GM21576 (cell line): ENCODE measurements at regions not wholly inside any gene's neighbourhood (a gene's known extent, or its start where the extent isn't known, plus 50 kb on each side); places are given as distances from the start of the nearest gene placed in this dataset.
"Not testable (repeated sequence)": the region's sequence is repeated elsewhere in the genome, so short reads cannot be mapped to it uniquely, and the experiment has no call there.

ENCODE experiments used
- ATAC-seq: cut with Tn5 transposase; IDR thresholded peaks from one replicate; pipeline ENCODE4 v1.9.1; 2021; ENCODE audit warnings: mild to moderate bottlenecking, moderate library complexity; ENCODE audit not compliant: unreplicated experiment

GRCh38 chr9:67423049-67423728 is 430.8 kb upstream of the SPATA31A3 start:
- not testable (repeated sequence) for ATAC-seq

DNA sequence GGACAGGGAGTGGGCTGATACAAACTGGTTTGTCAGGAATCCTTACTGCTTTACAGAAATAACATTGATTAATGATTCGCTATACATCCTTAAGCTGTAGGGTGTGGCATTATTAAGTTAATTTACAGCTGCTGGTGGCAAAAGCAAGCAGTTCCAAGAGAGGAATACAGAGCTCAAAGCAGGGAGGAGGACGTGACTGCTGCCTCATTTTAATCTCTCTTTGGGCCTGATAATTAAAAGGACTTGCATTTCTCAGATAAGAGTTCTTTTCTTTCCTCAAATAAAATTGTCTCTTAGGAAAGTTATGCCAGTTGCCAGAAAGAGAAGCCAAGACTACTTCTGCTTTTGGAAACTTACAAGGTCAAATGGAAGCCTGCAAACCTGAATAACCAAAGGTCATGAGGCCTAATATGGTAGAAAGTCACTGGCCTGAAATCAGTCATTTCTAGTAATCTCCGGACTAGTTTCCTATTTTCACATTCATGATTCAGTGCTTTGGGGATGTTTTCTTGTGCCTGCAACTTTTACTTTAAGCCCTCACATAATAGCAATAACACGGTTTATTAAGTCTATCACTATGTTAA is 426.2 kb upstream of the SPATA31A3 start:
- ATAC-seq: not testable (repeated sequence)

DNA sequence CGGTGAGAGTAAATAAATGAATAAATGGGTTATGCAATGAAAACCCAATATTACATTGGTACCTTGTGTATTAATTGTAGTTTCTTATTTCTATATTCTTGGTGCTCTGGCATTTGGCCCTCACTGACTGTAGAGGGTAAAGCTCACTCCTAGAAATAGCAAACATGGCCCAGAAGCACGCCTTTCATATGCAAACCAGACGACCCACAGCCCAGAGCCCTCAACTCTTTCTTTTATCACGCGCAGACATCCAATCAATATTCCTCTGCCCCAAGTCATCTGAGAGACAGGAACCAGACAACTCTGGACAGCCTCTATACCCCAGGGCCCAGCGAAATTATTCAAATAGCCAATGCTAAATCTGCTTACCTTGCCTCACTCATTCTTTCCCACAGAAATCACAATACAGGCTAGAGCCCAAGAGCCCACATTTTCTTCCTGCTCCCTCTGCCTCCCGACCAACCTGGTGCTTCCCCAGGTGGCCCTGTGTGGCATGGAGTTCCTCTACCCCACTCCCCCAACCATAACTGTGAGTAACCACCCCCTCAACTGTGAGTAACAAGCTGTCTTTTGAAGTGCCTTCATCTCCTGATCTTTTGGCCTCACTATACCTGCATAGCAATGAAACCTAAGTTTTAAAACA is 425.1 kb upstream of the SPATA31A3 start:
- not testable (repeated sequence) for ATAC-seq

DNA sequence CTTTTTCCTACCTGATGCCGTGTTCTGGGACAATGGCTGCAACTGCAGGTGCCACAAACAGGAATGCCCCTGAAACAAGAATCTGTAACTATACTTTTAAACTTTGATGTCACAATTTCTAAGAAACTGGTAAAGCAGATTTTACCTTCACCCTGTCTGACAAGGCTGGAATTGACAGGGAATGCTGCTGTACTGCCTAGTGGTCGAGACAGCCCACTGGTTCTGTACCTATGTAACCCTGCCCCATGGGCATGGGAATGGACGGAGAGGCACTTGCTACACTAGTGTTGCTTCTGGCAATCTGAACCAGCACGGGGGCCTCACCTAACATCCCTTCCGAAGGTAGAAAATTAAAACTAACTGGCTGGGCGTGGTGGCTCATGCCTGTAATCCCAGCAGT is 424.3 kb upstream of the SPATA31A3 start:
- ATAC-seq: not testable (repeated sequence)

DNA sequence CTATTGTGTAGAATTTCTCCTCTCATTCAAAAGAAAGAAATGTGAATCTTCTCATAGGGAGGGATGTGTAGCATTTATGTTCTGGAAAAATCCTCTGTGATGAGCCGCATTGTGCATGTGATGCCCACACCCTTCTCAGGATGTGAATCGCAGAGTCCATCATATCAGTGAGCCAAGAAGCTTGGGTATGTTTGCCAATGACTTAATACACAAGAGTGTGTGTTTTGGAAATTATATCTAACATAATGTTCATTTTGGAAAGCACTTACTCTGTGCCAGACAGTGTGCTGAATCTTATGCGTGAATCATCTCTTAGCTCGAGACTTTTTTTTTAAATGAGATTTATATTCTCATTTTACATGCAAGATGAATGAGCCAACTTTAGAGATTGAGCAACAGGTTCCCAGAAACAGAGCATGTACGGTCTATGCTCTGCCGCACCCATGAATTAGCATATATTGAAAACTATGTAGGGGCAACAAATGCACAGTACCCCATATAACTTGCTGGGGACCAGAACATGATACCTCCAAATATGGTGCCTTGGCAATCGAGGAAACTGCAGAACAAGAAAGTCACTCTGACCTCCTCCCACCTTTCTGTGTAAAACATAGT is 418.4 kb upstream of the SPATA31A3 start:
- not testable (repeated sequence) for ATAC-seq

DNA sequence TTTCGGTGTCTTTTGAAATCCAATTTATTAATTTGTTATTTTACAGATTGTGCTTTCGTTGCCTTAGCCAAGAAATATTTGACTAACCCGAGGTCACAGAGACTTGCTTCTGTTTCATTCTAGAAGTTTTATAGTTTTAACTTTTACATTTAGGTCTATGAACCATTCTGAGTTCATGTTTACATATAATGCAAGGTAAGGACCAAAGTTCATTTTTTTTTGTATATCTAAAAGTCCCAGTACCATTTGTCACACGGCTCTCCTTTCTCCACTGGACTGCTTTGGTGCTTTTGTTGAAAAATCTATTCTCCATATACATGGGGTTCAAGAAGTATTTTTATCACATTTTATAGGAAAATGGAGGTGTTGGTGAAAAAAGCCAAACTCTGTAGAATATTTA is 411.4 kb upstream of the SPATA31A3 start:
- ATAC-seq: not testable (repeated sequence)

DNA sequence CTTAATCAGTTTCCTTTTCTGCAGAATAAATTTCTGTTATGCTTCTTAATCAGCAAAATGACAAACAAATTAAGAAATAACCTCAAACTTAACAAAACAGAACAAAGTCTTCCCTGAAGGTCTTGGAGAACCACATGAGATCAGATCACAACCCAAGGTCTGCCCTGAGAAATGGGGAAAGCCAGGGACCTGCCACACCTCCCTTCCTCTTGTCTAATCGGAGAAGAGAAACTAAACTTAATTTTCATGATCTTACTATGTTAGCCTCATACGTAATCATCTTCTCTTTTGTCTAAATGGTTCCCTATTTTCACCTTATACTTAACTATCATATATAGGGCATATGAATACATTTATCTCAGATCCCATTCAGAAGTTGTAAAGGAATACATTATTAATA is 405.4 kb upstream of the SPATA31A3 start:
- not testable (repeated sequence) for ATAC-seq

DNA sequence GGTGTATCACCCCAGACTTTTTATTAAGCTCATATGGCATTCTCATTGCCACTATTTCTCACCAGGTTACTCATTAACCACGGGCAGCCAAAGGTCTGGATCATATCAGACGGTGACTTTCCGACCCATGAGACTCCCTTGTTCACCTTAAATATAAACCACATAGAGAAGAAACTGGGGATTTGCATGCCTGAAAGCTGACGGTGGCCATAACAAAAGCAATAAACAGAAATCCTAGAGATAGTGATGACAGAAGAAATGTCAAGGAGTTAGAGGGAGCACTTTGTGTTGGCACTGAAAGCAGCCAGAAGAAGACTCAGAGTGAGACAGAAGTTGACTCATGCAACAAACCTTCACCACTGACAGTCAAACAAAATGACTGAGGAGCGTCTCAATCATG is 402.4 kb upstream of the SPATA31A3 start:
- ATAC-seq: not testable (repeated sequence)

- ATAC-seq: not testable (repeated sequence)
Measured at GRCh38 chr9:67394038-67394437, 401.7 kb upstream of the SPATA31A3 start.

DNA sequence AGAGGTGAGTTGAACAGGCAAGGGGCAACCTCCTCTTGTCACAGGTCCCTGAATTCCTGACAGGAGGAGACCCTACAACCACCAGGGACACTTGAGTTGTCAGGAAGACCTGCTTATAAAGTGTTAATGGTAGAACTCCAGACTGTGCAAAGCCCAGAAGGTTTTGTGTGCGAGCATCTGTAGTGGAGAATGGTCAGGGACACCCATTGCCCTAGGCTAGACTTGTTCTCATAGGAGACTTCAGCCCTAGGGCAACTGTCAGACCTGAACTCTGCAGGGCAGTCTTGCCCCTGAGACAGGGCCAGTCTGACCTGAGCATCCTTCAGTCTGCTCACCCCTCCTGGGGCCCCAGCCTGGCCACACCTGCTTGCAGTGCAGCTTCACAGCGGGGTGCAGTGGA is 377.3 kb upstream of the SPATA31A3 start:
- not testable (repeated sequence) for ATAC-seq

- not testable (repeated sequence) for ATAC-seq
Measured at GRCh38 chr9:67362325-67362724, 370.0 kb upstream of the SPATA31A3 start.

DNA sequence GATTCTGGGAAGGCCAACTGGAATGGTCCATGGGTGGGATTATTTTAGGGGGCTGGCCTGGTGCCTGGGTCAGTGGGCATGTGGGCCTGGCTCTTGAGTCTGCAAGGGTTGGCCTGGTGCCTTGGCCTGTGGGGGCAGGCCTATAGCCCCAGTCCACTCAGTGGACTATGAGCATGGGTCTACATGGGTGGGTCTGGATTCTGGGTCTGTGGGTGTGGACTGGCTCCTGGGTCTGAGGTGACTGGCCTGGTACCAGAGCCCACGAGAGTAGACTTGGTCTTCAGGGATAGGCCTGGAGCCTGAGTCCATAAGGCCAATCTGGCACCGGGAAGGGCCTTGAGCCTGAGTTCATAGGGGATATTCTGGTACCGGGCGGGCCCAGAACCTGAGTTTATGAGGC is 361.6 kb upstream of the SPATA31A3 start:
- not testable (repeated sequence) for ATAC-seq

GRCh38 chr9:67349424-67349759 is 357.0 kb upstream of the SPATA31A3 start:
- not testable (repeated sequence) for ATAC-seq

DNA sequence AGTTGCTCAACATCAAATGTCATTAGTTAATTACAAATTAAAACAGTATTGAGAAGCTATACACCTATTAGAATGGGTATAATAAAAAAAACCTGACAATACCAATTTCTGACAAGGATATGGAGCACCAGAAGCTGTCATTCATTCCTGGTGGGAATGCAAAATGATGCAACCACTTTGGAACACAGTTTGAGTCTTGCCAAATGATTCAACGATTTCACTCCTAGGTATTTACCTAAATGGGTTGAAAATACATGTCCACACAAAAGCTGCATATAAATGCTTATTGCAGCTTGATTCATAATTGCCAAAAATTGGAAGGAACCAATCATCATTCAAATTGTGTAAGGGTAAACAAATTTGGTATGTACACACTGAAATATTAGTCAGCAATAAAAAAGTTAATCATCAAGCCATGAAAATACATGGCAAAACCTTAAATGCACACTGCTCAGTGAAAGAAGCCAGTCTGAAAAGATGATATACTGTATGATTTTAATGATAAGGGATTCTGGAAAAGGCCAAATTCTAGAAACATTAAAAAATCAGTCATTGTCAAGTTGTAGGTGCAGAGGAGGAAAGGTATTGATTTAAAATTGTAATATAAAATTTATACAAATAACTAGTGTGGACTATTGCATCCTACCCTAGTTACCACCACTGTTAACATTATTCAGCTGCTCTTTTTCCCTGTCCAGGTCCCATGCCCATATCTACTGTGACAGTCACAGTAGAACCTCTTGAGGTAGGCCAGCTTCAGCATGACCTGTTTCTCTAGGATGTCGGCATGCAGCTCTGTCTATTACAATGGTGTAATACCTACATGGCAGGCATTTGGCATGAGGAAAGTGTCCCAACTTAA is 356.4 kb upstream of the SPATA31A3 start:
- ATAC-seq: not testable (repeated sequence)

- ATAC-seq: not testable (repeated sequence)
Measured at GRCh38 chr9:67348094-67348493, 355.7 kb upstream of the SPATA31A3 start.

DNA sequence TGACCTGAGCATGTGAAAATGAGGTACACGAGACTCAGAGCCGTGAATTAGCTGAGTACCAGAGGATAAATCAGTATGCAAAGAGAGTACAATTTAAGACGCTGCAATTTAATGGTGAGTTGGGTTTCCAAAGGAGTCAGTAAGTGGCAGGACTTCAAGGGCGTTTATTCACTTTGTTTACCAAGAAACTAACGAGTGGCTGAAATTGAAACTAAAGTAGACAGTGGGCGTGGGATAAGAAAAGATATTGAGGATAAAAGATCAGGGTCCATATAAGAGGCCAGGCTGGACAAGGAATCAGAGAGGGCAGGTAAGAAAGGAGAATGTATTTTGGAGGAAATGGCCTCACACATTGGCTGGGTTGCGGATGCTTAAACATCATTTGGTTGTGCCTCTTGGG is 346.9 kb upstream of the SPATA31A3 start:
- ATAC-seq: not testable (repeated sequence)

DNA sequence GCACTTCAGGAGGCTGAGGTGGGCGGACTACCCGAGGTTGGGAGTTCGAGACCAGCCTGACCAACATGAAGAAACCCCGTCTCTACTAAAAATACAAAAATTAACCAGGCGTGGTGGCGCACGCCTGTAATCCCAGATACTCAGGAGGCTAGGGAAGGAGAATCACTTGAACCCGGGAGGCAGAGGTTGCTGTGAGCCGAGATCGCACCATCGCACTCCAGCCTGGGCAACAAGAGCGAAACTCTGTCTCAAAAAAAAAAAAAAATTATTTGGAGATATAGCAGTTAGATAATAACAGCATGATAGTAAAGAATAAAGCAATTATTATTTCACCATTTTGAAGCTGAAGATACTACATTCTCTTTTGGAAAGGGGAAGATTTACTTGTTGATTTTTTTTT is 345.9 kb upstream of the SPATA31A3 start:
- ATAC-seq: not testable (repeated sequence)

- ATAC-seq: not testable (repeated sequence)
Measured at GRCh38 chr9:67334727-67335572, 342.6 kb upstream of the SPATA31A3 start.

GRCh38 chr9:67331634-67332033 is 339.3 kb upstream of the SPATA31A3 start:
- not testable (repeated sequence) for ATAC-seq

GRCh38 chr9:67313409-67313808 is 321.1 kb upstream of the SPATA31A3 start:
- ATAC-seq: not testable (repeated sequence)
